ENCODE measurements at regions not wholly inside any gene's neighbourhood (a gene's known extent, or its start where the extent isn't known, plus 50 kb on each side); places are given as distances from the start of the nearest gene placed in this dataset.

DNA sequence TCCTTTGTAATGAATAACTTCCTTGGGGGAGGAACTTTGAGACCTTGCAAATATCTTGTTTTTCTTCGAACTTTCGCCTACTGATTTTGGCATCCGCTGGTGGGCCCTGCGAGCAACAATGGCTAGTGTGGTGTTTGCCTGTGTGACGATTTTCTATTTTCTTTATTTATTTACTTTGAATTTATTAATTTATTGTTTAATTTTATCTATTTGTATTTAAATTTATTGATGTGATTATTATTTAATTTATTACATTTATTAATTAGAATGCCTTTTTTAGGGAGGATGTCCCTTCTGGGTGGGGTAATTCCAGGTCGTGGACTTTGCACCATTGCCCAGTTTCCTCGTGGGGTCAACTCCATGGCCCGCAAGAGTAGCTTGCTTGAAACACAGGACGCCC is 149.7 kb downstream of the ZNF664 start (continued):
- TF ChIP-seq CHD7 (IDR thresholded peaks at IDR 0.05; ENCODE audit: insufficient replicate concordance, low read length) (no peak), TAF1 (IDR thresholded peaks at IDR 0.05; ENCODE audit: low read depth, low read length) (no peak), CHD1 (IDR thresholded peaks at IDR 0.05; ENCODE audit: low read depth, low read length) (no peak), YY1 (IDR thresholded peaks at IDR 0.05; ENCODE audit: low read depth, low read length) (no peak), EP300 (IDR thresholded peaks at IDR 0.05; ENCODE audit: borderline replicate concordance in 1 of 2, low read depth in 2 of 2, low read length in 2 of 2) (no peak), KDM1A (IDR thresholded peaks at IDR 0.05; ENCODE audit: borderline replicate concordance, low read length) (no peak), RXRA (IDR thresholded peaks at IDR 0.05; ENCODE audit: insufficient read depth, low read depth, low read length) (no peak), FOSL1 (IDR thresholded peaks at IDR 0.05; ENCODE audit: insufficient read depth, low read depth, low read length) (no peak), TEAD4 (IDR thresholded peaks at IDR 0.05; ENCODE audit: low read depth, low read length) (no peak), CHD2 (IDR thresholded peaks at IDR 0.05; ENCODE audit: low read length) (no peak), SRF (IDR thresholded peaks at IDR 0.05; ENCODE audit: low read depth, low read length) (no peak), GABPA (IDR thresholded peaks at IDR 0.05; ENCODE audit: borderline replicate concordance, insufficient read depth, low read length) (no peak), SIN3A (conservative IDR thresholded peaks at IDR 0.05 in 1 of 2, IDR thresholded peaks at IDR 0.05 in 1 of 2; ENCODE audit: low read depth in 1 of 2, low read length in 2 of 2) (no peak)
